ENCODE measurements at regions not wholly inside any gene's neighbourhood (a gene's known extent, or its start where the extent isn't known, plus 50 kb on each side); places are given as distances from the start of the nearest gene placed in this dataset.

- H2AFZ ChIP-seq: no peak overlapping the region
- H3F3A ChIP-seq (replicated peaks; ENCODE audit: low read depth): no peaks in the 10 kb centered on the region
- Mint-ChIP-seq H3K4me3 (no peak overlapping the region), H3K9me3 (no peaks in the 10 kb centered on the region), H3K36me3 (ENCODE audit: low read depth) (0 out of 3 replicates have a peak, but pooled peaks cover under 1% of the 10 kb centered on the region), H3K4me1 (peaks cover 18% of the 10 kb centered on the region), H3K27ac (no peak overlapping the region), H3K27me3 (ENCODE audit: insufficient read depth, low read depth, poor library complexity) (peaks cover 1% of the 10 kb centered on the region)
- H3K9me2 ChIP-seq (ENCODE audit: insufficient read depth): peaks cover 5% of the 10 kb centered on the region; the same call in 1 of the 2 replicates
- TF ChIP-seq, protein P1, sequence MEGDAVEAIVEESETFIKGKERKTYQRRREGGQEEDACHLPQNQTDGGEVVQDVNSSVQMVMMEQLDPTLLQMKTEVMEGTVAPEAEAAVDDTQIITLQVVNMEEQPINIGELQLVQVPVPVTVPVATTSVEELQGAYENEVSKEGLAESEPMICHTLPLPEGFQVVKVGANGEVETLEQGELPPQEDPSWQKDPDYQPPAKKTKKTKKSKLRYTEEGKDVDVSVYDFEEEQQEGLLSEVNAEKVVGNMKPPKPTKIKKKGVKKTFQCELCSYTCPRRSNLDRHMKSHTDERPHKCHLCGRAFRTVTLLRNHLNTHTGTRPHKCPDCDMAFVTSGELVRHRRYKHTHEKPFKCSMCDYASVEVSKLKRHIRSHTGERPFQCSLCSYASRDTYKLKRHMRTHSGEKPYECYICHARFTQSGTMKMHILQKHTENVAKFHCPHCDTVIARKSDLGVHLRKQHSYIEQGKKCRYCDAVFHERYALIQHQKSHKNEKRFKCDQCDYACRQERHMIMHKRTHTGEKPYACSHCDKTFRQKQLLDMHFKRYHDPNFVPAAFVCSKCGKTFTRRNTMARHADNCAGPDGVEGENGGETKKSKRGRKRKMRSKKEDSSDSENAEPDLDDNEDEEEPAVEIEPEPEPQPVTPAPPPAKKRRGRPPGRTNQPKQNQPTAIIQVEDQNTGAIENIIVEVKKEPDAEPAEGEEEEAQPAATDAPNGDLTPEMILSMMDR (conservative IDR thresholded peaks at IDR 0.05; ENCODE audit: low read depth in 2 of 2): no peak
- no peak for TF ChIP-seq EZH2phosphoT487 (IDR thresholded peaks at IDR 0.05; ENCODE audit: unreplicated experiment)
- TF ChIP-seq, protein P2, sequence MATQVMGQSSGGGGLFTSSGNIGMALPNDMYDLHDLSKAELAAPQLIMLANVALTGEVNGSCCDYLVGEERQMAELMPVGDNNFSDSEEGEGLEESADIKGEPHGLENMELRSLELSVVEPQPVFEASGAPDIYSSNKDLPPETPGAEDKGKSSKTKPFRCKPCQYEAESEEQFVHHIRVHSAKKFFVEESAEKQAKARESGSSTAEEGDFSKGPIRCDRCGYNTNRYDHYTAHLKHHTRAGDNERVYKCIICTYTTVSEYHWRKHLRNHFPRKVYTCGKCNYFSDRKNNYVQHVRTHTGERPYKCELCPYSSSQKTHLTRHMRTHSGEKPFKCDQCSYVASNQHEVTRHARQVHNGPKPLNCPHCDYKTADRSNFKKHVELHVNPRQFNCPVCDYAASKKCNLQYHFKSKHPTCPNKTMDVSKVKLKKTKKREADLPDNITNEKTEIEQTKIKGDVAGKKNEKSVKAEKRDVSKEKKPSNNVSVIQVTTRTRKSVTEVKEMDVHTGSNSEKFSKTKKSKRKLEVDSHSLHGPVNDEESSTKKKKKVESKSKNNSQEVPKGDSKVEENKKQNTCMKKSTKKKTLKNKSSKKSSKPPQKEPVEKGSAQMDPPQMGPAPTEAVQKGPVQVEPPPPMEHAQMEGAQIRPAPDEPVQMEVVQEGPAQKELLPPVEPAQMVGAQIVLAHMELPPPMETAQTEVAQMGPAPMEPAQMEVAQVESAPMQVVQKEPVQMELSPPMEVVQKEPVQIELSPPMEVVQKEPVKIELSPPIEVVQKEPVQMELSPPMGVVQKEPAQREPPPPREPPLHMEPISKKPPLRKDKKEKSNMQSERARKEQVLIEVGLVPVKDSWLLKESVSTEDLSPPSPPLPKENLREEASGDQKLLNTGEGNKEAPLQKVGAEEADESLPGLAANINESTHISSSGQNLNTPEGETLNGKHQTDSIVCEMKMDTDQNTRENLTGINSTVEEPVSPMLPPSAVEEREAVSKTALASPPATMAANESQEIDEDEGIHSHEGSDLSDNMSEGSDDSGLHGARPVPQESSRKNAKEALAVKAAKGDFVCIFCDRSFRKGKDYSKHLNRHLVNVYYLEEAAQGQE (IDR thresholded peaks at IDR 0.05; ENCODE audit: unreplicated experiment): no peak
- no peak for TF ChIP-seq NANOG (IDR thresholded peaks at IDR 0.05; ENCODE audit: borderline replicate concordance)
- TF ChIP-seq JUNB (IDR thresholded peaks at IDR 0.05; ENCODE audit: unreplicated experiment): no peak
- TF ChIP-seq STAT1 (IDR thresholded peaks at IDR 0.05; ENCODE audit: unreplicated experiment): no peak
- TF ChIP-seq EZH2 (IDR thresholded peaks at IDR 0.05; ENCODE audit: low read depth, unreplicated experiment): no peak
- no peak for TF ChIP-seq CREB1 (CRISPR knock-in tag; IDR thresholded peaks at IDR 0.05; ENCODE audit: low read depth)
- no peak for TF ChIP-seq ZNF114 (CRISPR knock-in tag; IDR thresholded peaks at IDR 0.05)
- TF ChIP-seq ZNF331 (CRISPR knock-in tag; IDR thresholded peaks at IDR 0.05; ENCODE audit: low read depth): no peak
- TF ChIP-seq ETS1 (IDR thresholded peaks at IDR 0.05): no peak
- TF ChIP-seq, protein P3, sequence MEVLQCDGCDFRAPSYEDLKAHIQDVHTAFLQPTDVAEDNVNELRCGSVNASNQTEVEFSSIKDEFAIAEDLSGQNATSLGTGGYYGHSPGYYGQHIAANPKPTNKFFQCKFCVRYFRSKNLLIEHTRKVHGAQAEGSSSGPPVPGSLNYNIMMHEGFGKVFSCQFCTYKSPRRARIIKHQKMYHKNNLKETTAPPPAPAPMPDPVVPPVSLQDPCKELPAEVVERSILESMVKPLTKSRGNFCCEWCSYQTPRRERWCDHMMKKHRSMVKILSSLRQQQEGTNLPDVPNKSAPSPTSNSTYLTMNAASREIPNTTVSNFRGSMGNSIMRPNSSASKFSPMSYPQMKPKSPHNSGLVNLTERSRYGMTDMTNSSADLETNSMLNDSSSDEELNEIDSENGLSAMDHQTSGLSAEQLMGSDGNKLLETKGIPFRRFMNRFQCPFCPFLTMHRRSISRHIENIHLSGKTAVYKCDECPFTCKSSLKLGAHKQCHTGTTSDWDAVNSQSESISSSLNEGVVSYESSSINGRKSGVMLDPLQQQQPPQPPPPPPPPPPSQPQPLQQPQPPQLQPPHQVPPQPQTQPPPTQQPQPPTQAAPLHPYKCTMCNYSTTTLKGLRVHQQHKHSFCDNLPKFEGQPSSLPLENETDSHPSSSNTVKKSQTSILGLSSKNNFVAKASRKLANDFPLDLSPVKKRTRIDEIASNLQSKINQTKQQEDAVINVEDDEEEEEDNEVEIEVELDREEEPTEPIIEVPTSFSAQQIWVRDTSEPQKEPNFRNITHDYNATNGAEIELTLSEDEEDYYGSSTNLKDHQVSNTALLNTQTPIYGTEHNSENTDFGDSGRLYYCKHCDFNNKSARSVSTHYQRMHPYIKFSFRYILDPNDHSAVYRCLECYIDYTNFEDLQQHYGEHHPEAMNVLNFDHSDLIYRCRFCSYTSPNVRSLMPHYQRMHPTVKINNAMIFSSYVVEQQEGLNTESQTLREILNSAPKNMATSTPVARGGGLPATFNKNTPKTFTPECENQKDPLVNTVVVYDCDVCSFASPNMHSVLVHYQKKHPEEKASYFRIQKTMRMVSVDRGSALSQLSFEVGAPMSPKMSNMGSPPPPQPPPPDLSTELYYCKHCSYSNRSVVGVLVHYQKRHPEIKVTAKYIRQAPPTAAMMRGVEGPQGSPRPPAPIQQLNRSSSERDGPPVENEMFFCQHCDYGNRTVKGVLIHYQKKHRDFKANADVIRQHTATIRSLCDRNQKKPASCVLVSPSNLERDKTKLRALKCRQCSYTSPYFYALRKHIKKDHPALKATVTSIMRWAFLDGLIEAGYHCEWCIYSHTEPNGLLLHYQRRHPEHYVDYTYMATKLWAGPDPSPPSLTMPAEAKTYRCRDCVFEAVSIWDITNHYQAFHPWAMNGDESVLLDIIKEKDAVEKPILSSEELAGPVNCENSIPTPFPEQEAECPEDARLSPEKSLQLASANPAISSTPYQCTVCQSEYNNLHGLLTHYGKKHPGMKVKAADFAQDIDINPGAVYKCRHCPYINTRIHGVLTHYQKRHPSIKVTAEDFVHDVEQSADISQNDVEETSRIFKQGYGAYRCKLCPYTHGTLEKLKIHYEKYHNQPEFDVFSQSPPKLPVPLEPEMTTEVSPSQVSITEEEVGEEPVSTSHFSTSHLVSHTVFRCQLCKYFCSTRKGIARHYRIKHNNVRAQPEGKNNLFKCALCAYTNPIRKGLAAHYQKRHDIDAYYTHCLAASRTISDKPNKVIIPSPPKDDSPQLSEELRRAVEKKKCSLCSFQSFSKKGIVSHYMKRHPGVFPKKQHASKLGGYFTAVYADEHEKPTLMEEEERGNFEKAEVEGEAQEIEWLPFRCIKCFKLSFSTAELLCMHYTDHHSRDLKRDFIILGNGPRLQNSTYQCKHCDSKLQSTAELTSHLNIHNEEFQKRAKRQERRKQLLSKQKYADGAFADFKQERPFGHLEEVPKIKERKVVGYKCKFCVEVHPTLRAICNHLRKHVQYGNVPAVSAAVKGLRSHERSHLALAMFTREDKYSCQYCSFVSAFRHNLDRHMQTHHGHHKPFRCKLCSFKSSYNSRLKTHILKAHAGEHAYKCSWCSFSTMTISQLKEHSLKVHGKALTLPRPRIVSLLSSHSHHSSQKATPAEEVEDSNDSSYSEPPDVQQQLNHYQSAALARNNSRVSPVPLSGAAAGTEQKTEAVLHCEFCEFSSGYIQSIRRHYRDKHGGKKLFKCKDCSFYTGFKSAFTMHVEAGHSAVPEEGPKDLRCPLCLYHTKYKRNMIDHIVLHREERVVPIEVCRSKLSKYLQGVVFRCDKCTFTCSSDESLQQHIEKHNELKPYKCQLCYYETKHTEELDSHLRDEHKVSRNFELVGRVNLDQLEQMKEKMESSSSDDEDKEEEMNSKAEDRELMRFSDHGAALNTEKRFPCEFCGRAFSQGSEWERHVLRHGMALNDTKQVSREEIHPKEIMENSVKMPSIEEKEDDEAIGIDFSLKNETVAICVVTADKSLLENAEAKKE (CRISPR knock-in tag; IDR thresholded peaks at IDR 0.05): no peak
- no peak for TF ChIP-seq POLR2AphosphoS5 (IDR thresholded peaks at IDR 0.05; ENCODE audit: low read depth)
- peaks cover 12% of the 10 kb centered on the region for H3K4me1 ChIP-seq (ENCODE audit: insufficient read depth)
- H3K4me2 ChIP-seq: no peak overlapping the region
- no peaks in the 10 kb centered on the region for H3K36me3 ChIP-seq (ENCODE audit: insufficient read depth)
- DNase-seq (ENCODE audit: low spot score) (no peak), ATAC-seq (no peak; the same call in 2 of the 3 replicates)
- H3K79me2 ChIP-seq (replicated peaks; ENCODE audit: insufficient read depth): no peaks in the 10 kb centered on the region
- no peak overlapping the region for H3K27ac ChIP-seq (ENCODE audit: low read depth)
- H3K4me3 ChIP-seq: no peak overlapping the region
- H4K20me1 ChIP-seq (replicated peaks; ENCODE audit: insufficient read depth): no peaks in the 10 kb centered on the region
- no peaks in the 10 kb centered on the region for H3K27me3 ChIP-seq (ENCODE audit: insufficient read depth)
Observed at GRCh38 chr5:163373436-163374084, 63.8 kb upstream of the CCNG1 start.

All from GM23338 (cell line).